HepG2 (cell line): ENCODE measurements at regions not wholly inside any gene's neighbourhood (a gene's known extent, or its start where the extent isn't known, plus 50 kb on each side); places are given as distances from the start of the nearest gene placed in this dataset.

Experiments used
- ATAC-seq: fragments of 200-7000 bp; cut with Tn5 transposase; 3 replicates; pipeline ENCODE4 v1.9.1; 2020; ENCODE audit warnings: mild to moderate bottlenecking, moderate library complexity
- BruUV-seq: library from RNA; stranded (reverse); fragments of 400-500 nt; replicated peaks from 2 replicates; lab custom pipeline; 2021; lab: Mats Ljungman, UMichigan
- CTCF ChIA-PET: fragments of 300-600 bp; formaldehyde crosslinking; extraction: SDS; loops from one replicate; lab custom pipeline; 2021; ENCODE audit warnings: low total read pairs, inconsistent platforms, low intra/inter-chr PET ratio; lab: Yijun Ruan, JAX
- POLR2A ChIA-PET: fragments of 350-600 bp; sonication (Branson Sonifier 250); formaldehyde crosslinking; loops from one replicate; lab custom pipeline; 2020; ENCODE audit warnings: antibody characterized with exemption, inconsistent platforms; lab: Yijun Ruan, JAX
- DNase-seq: peaks from one replicate; pipeline ENCODE4 v3.0.0-alpha.2; 2015; ENCODE audit warnings: low spot score
- FAIRE-seq: peaks from 3 replicates; lab custom pipeline; 2011; peaks lifted over from hg19 to GRCh38; lab: Jason Lieb, UNC
- H2AFZ ChIP-seq: one replicate; pipeline ENCODE4 v1.6.1; 2011; ENCODE audit warnings: low read length, inconsistent platforms
- H3K27ac ChIP-seq: fragments of 300-600 bp; 3 replicates; pipeline ENCODE4 v1.8.0; 2011; ENCODE audit warnings: mixed run types, mild to moderate bottlenecking, mixed read lengths, low read length, inconsistent platforms; ENCODE audit not compliant: insufficient read depth; ENCODE audit errors: extremely low read length
- H3K27me3 ChIP-seq, 2 experiments: fragments of 200-600 bp in 1 of 2; 2 replicates in 1 of 2; 3 replicates in 1 of 2; pipeline versions ENCODE4 v1.6.0 to v1.8.0; 2011; ENCODE audit warnings: low read length in 2 of 2, mild to moderate bottlenecking in 2 of 2, moderate library complexity in 2 of 2, inconsistent platforms in 1 of 2; ENCODE audit not compliant: insufficient read depth in 2 of 2, control insufficient read depth in 1 of 2
- H3K36me3 ChIP-seq, 2 experiments: fragments of 200-600 bp in 1 of 2; replicated peaks in 1 of 2; 2 replicates in 1 of 2; 3 replicates in 1 of 2; pipeline versions ENCODE4 v1.5.1 to v1.8.0; 2011; ENCODE audit warnings: low read length in 2 of 2, inconsistent platforms in 1 of 2; ENCODE audit not compliant: insufficient read depth in 2 of 2, control insufficient read depth in 1 of 2
- H3K4me1 ChIP-seq: 2 replicates; pipeline ENCODE4 v1.5.1; 2012; ENCODE audit warnings: low read length, inconsistent platforms; ENCODE audit not compliant: insufficient read depth
- H3K4me2 ChIP-seq: 2 replicates; pipeline ENCODE4 v1.6.0; 2011; ENCODE audit warnings: low read depth, low read length, inconsistent platforms
- H3K4me3 ChIP-seq, 3 experiments: fragments of 200-600 bp in 1 of 3; sonication (generic), shearing (Covaris generic) in 1 of 3; replicated peaks in 1 of 3; 2 replicates each; pipeline ENCODE4 v1.5.1; 2011 to 2016; ENCODE audit warnings: low read length in 3 of 3, inconsistent platforms in 2 of 3, low read depth in 2 of 3, mild to moderate bottlenecking in 2 of 3, control low read depth in 1 of 3, mixed read lengths in 1 of 3; ENCODE audit not compliant: insufficient read depth in 1 of 3
- H3K79me2 ChIP-seq: one replicate; pipeline ENCODE4 v1.6.1; 2011; ENCODE audit warnings: low read length, inconsistent platforms; ENCODE audit not compliant: insufficient read depth
- H3K9ac ChIP-seq: 2 replicates; pipeline ENCODE4 v1.6.0; 2011; ENCODE audit warnings: mild to moderate bottlenecking, low read depth, low read length, inconsistent platforms; ENCODE audit not compliant: insufficient read depth
- H3K9me3 ChIP-seq: 2 replicates; pipeline ENCODE4 v1.5.1; 2012; ENCODE audit warnings: mild to moderate bottlenecking, low read length
- H4K20me1 ChIP-seq: 2 replicates; pipeline ENCODE4 v1.6.0; 2011; ENCODE audit warnings: inconsistent platforms, mild to moderate bottlenecking, low read length, moderate library complexity; ENCODE audit not compliant: insufficient read depth
- KDM2A ChIP-seq: sonication (generic); formaldehyde crosslinking; IDR thresholded peaks from 2 replicates; pipeline ENCODE4 v1.4.0; 2020; ENCODE audit warnings: low read depth, missing genetic modification reagents, borderline replicate concordance
- PAXIP1 ChIP-seq: sonication (generic); formaldehyde crosslinking; conservative IDR thresholded peaks from 2 replicates; pipeline ENCODE4 v1.4.0; 2020; ENCODE audit warnings: mild to moderate bottlenecking, missing genetic modification reagents, moderate library complexity
- PLSCR1 ChIP-seq: sonication (generic); formaldehyde crosslinking; IDR thresholded peaks from 2 replicates; pipeline ENCODE4 v1.5.0; 2020; ENCODE audit warnings: missing genetic modification reagents, mild to moderate bottlenecking, borderline replicate concordance
- TBX2 ChIP-seq: sonication (generic); formaldehyde crosslinking; IDR thresholded peaks from 2 replicates; pipeline ENCODE4 v1.5.0; 2020; ENCODE audit warnings: missing genetic modification reagents, mild to moderate bottlenecking, borderline replicate concordance
- ZFX ChIP-seq: sonication (generic); formaldehyde crosslinking; IDR thresholded peaks from 2 replicates; pipeline ENCODE4 v1.4.0; 2020; ENCODE audit warnings: mild to moderate bottlenecking, low read depth, missing genetic modification reagents, moderate library complexity
- ZNF580 ChIP-seq: IDR thresholded peaks from 2 replicates; pipeline ENCODE4 v1.6.1; 2016; ENCODE audit warnings: low read depth, borderline replicate concordance
- ZSCAN20 ChIP-seq: sonication (generic); formaldehyde crosslinking; IDR thresholded peaks from 2 replicates; pipeline ENCODE4 v1.4.0; 2020; ENCODE audit warnings: missing genetic modification reagents, mild to moderate bottlenecking, borderline replicate concordance
- WGBS: methylation state at CpG from one replicate; pipeline ENCODE4 v1.1.6; 2017; ENCODE audit warnings: low lambda C conversion rate; 5-methylcytosine and 5-hydroxymethylcytosine counted together
- in situ Hi-C: cut with HindIII; loops from 2 replicates; pipeline ENCODE4 v1.10.0; 2017; ENCODE audit warnings: low pct_unique_long_range_greater_than_20kb; ENCODE audit not compliant: extremely low pct_ligation_motif_present
- intact Hi-C: fragments of 100-400 bp; cut with micrococcal nuclease; formaldehyde crosslinking; loops from one replicate; pipeline ENCODE4 v1.10.0; 2022; ENCODE audit not compliant: unreplicated experiment

- ChIA-PET CTCF (no interaction called here), POLR2A (no interaction called here)
- peaks cover 0 to 1% of the 10 kb centered on the region in 2 experiments; a peak in 1 of 5 replicates for H3K27me3 ChIP-seq
- H3K9ac ChIP-seq, result no peak overlapping the region
- ATAC-seq (no peak), FAIRE-seq (no peak), DNase-seq (no peak)
- no peaks in the 10 kb centered on the region for H3K4me1 ChIP-seq
- no peak overlapping the region for H3K4me3 ChIP-seq
- no peak overlapping the region for H3K27ac ChIP-seq
- H3K36me3 ChIP-seq, result no peaks in the 10 kb centered on the region
- no peak overlapping the region for H2AFZ ChIP-seq
- in situ Hi-C loops (no loop called here), intact Hi-C loops (no loop called here)
- H3K79me2 ChIP-seq, result no peaks in the 10 kb centered on the region
- H3K9me3 ChIP-seq, result no peaks in the 10 kb centered on the region
- TF ChIP-seq PLSCR1 (CRISPR knock-in tag) (no peak), ZNF580 (no peak), PAXIP1 (CRISPR knock-in tag) (no peak), KDM2A (CRISPR knock-in tag) (no peak), ZFX (no peak), TBX2 (no peak), ZSCAN20 (CRISPR knock-in tag) (no peak)
- no TSS peak for BruUV-seq
- WGBS, result 24% methylated on average over 6 of the region's 6 CpGs
- no peak overlapping the region for H3K4me2 ChIP-seq
- no peaks in the 10 kb centered on the region for H4K20me1 ChIP-seq
These were observed 225.9 kb downstream of the MAFB start for GRCh38 chr20:40463171-40463570.
